Heart right ventricle (tissue), 16 donors: ENCODE measurements at regions not wholly inside any gene's neighbourhood (a gene's known extent, or its start where the extent isn't known, plus 50 kb on each side); places are given as distances from the start of the nearest gene placed in this dataset.

Experiments
- ATAC-seq, 8 donors: fragments of 200-7000 bp; cut with Tn5 transposase; one replicate each; pipeline ENCODE4 v1.9.1; 2020; ENCODE audit warnings: mild to moderate bottlenecking in 8 of 8, moderate library complexity in 8 of 8, moderate number of reproducible peaks in 1 of 8
- DNase-seq, 2 donors: peaks; one replicate each; pipeline ENCODE4 v3.0.0-alpha.2; 2020
- H3K27ac ChIP-seq, 10 donors: fragments of 200-600 bp; sonication (generic) in 2 of 10; one replicate each; pipeline versions ENCODE4 v1.5.0 to v1.8.0; 2020 to 2022; ENCODE audit warnings: mild to moderate bottlenecking in 3 of 10
- H3K27me3 ChIP-seq, 7 donors: fragments of 200-600 bp; one replicate each; pipeline ENCODE4 v1.8.0; 2021 to 2022; ENCODE audit warnings: mild to moderate bottlenecking in 2 of 7
- H3K36me3 ChIP-seq, 9 donors: fragments of 200-600 bp; sonication (generic) in 1 of 9; one replicate each; pipeline versions ENCODE4 v1.5.0 to v1.8.0; 2020 to 2022; ENCODE audit warnings: mild to moderate bottlenecking in 2 of 9
- H3K4me1 ChIP-seq, 9 donors: fragments of 200-600 bp; sonication (generic) in 1 of 9; one replicate each; pipeline versions ENCODE4 v1.5.0 to v1.8.0; 2020 to 2022; ENCODE audit warnings: mild to moderate bottlenecking in 4 of 9
- H3K4me3 ChIP-seq, 10 donors: fragments of 200-600 bp; sonication (generic) in 2 of 10; one replicate each; pipeline versions ENCODE4 v1.5.0 to v1.8.0; 2020 to 2022; ENCODE audit warnings: mild to moderate bottlenecking in 7 of 10, moderate library complexity in 2 of 10
- H3K9me3 ChIP-seq, 11 donors: fragments of 200-600 bp in 10 of 11; sonication (generic) in 2 of 11; one replicate each; pipeline versions ENCODE4 v1.5.0 to v1.8.0; 2013 to 2022; ENCODE audit warnings: mild to moderate bottlenecking in 2 of 11, control low read depth in 1 of 11, moderate library complexity in 1 of 11
- CTCF ChIP-seq, 9 donors: fragments of 200-600 bp; sonication (generic) in 2 of 9; IDR thresholded peaks; one replicate each; pipeline versions ENCODE4 v1.5.0 to v1.8.0; 2021 to 2022; ENCODE audit warnings: antibody characterized with exemption in 9 of 9, mild to moderate bottlenecking in 5 of 9, moderate library complexity in 1 of 9
- WGBS, 2 donors: extraction: QIAGEN DNeasy Blood & Tissue Kit; methylation state at CpG; one replicate each; pipeline ENCODE4 v1.1.7; 2013; ENCODE audit warnings: inconsistent platforms in 1 of 2; 5-methylcytosine and 5-hydroxymethylcytosine counted together
- intact Hi-C, 10 donors: fragments of 100-400 bp; cut with DNase I; formaldehyde crosslinking; loops; one replicate each; pipeline versions ENCODE4 v1.11.1 to v1.14.2; 2022
- donor health status: Arrhythmogenic right ventricular cardiomyopathy.
- donor health status: ischemic (EF 13 %, LVEDD 7.1; RV severe dilation, severe dysfunction).
- donor health status: healthy with polysubstance abuse.
- donor health status: DM: no; HTN: yes; CAD: no.
- donor health status: DM: no; HTN: no; CAD: no.
- donor health status: ischemic (EF 25% LVEDD 6.9; RV normal size, moderate dysfunction).
- donor health status: ischemic (EF 25% LVEDD 5.7; RV mildly dilated, moderate dysfunction).
- donor health status: healthy.
- donor health status: DM: yes; HTN: yes; CAD: no.
- donor health status: Ischemic cardiomyopathy.
- donor health status: ischemic (EF 35%, LVEDD 5.7; RV mildly dilated, moderate dysfunction).
- donor health status: nonischemic (EF 11% LVEDD 7.7; RV severe dilation, severe dysfunction).
- donor health status: DM: yes; HTN: yes; CAD: no.
- donor health status: PGD.
- donor health status: ischemic (EF 29% LVEDD 5.4; RV normal size, mild dysfunction).
- donor health status: nonischemic (EF 23%, LVEDD 6.1; RV moderate dilation, normal function).

- H3K27ac ChIP-seq = no peak overlapping the region
These were observed 1038.3 kb downstream of the AMY1C start for GRCh38 chr1:104787866-104788510.

GRCh38 chr1:104791030-104791429, 1041.3 kb downstream of the AMY1C start:
- no peak overlapping the region for H3K27ac ChIP-seq
- intact Hi-C loops = no loop called here
- no peaks in the 10 kb centered on the region for H3K4me1 ChIP-seq
- peaks cover 0 to 11% (median 0%) of the 10 kb centered on the region in 11 donors for H3K9me3 ChIP-seq
- WGBS, 2 donors = 90 to 93% methylated on average over 4 of the region's 4 CpGs
- DNase-seq = no peak
- H3K36me3 ChIP-seq = no peaks in the 10 kb centered on the region
- ATAC-seq = no peak
- no peak for TF ChIP-seq CTCF (IDR thresholded peaks at IDR 0.05)
- no peak overlapping the region for H3K4me3 ChIP-seq
- H3K27me3 ChIP-seq = no peaks in the 10 kb centered on the region

More at GRCh38 chr1:104787866-104788510, 1038.3 kb downstream of the AMY1C start:
- DNase-seq = no peak
- H3K27me3 ChIP-seq = no peaks in the 10 kb centered on the region
- TF ChIP-seq CTCF (IDR thresholded peaks at IDR 0.05) = no peak
- peaks cover 0 to 8% (median 0%) of the 10 kb centered on the region in 11 donors for H3K9me3 ChIP-seq
- no peaks in the 10 kb centered on the region for H3K36me3 ChIP-seq
- H3K4me1 ChIP-seq = no peaks in the 10 kb centered on the region
- intact Hi-C loops = loop anchor here in 1 of 10 donors (10.0 kb wide), 1 partner anchor 1007 kb away; no protein-coding TSS in a partner anchor
- H3K4me3 ChIP-seq = no peak overlapping the region
- 91% methylated on average over 14 of the region's 14 CpGs for WGBS, 2 donors
- no peak for ATAC-seq

- intact Hi-C loops = no loop called here
- ATAC-seq (no peak), DNase-seq (no peak)
- no peak for TF ChIP-seq CTCF (IDR thresholded peaks at IDR 0.05)
- no peaks in the 10 kb centered on the region for H3K27me3 ChIP-seq
- H3K27ac ChIP-seq = no peak overlapping the region
- H3K4me1 ChIP-seq = no peaks in the 10 kb centered on the region
- H3K36me3 ChIP-seq = no peaks in the 10 kb centered on the region
- no peak overlapping the region for H3K4me3 ChIP-seq
- peaks cover 0 to 28% (median 0%) of the 10 kb centered on the region in 11 donors for H3K9me3 ChIP-seq
These were observed 1044.3 kb downstream of the AMY1C start for GRCh38 chr1:104794035-104794434.

GRCh38 chr1:104795931-104796330, 1046.2 kb downstream of the AMY1C start:
- intact Hi-C loops = no loop called here
- ATAC-seq = no peak
- H3K4me3 ChIP-seq = no peak overlapping the region
- peaks cover 0 to 28% (median 0%) of the 10 kb centered on the region in 11 donors for H3K9me3 ChIP-seq
- DNase-seq = no peak
- no peaks in the 10 kb centered on the region for H3K27me3 ChIP-seq
- WGBS, 2 donors = 84 to 89% methylated on average over 6 of the region's 6 CpGs
- no peaks in the 10 kb centered on the region for H3K36me3 ChIP-seq
- no peaks in the 10 kb centered on the region for H3K4me1 ChIP-seq
- no peak overlapping the region for H3K27ac ChIP-seq
- TF ChIP-seq CTCF (IDR thresholded peaks at IDR 0.05) = no peak
